Lower leg skin (tissue), 4 donors: ENCODE measurements at regions not wholly inside any gene's neighbourhood (a gene's known extent, or its start where the extent isn't known, plus 50 kb on each side); places are given as distances from the start of the nearest gene placed in this dataset.

ENCODE experiments used
- DNase-seq, 2 donors: peaks; one replicate each; pipeline ENCODE4 v3.0.0-alpha.2; 2019; ENCODE audit warnings: low spot score in 2 of 2
- H3K4me3 ChIP-seq: fragments of 200-600 bp; sonication (generic); 2 replicates; pipeline ENCODE4 v1.5.1; 2017; ENCODE audit warnings: mild to moderate bottlenecking, low read depth; ENCODE audit not compliant: poor library complexity, severe bottlenecking
- CTCF ChIP-seq, 3 donors: fragments of 450-650 bp; IDR thresholded peaks; one replicate each; pipeline ENCODE4 v1.5.1; 2016; ENCODE audit warnings: antibody characterized with exemption in 3 of 3, mild to moderate bottlenecking in 3 of 3, moderate library complexity in 2 of 3
- POLR2A ChIP-seq, 2 donors: fragments of 450-650 bp; IDR thresholded peaks; one replicate each; pipeline ENCODE4 v1.6.1; 2016 to 2017; ENCODE audit warnings: antibody characterized with exemption in 2 of 2, mild to moderate bottlenecking in 1 of 2, moderate library complexity in 1 of 2
- WGBS, 2 donors: methylation state at CpG; one replicate each; pipeline ENCODE4 v1.1.5; 2018; 5-methylcytosine and 5-hydroxymethylcytosine counted together
- intact Hi-C: fragments of 100-400 bp; cut with DNase I; formaldehyde crosslinking; loops from one replicate; pipeline ENCODE4 v1.15.0; 2023; ENCODE audit warnings: low total_unique reads

- TF ChIP-seq CTCF (IDR thresholded peaks at IDR 0.05), result no peak
- no peak for TF ChIP-seq POLR2A (IDR thresholded peaks at IDR 0.05)
- intact Hi-C loops, result no loop called here
- whole genome bisulfite sequencing, 2 donors, result 31 to 41% methylated on average over 4 of the region's 4 CpGs
- DNase-seq, result no peak
- no peak overlapping the region for H3K4me3 ChIP-seq
Observed at GRCh38 chr13:71252184-71252704, 614.8 kb downstream of the DACH1 start.

- no peak overlapping the region for H3K4me3 ChIP-seq
- TF ChIP-seq CTCF (IDR thresholded peaks at IDR 0.05) (no peak), POLR2A (IDR thresholded peaks at IDR 0.05) (no peak)
- 70 to 84% methylated on average over 4 of the region's 4 CpGs for WGBS, 2 donors
- no peak for DNase-seq
- intact Hi-C loops, result no loop called here
Observed at GRCh38 chr13:71251292-71251951, 615.6 kb downstream of the DACH1 start.

GRCh38 chr13:71249011-71249410, 618.0 kb downstream of the DACH1 start:
- no peak overlapping the region for H3K4me3 ChIP-seq
- intact Hi-C loops, result no loop called here
- no peak for TF ChIP-seq CTCF (IDR thresholded peaks at IDR 0.05)
- TF ChIP-seq POLR2A (IDR thresholded peaks at IDR 0.05), result no peak
- whole genome bisulfite sequencing, 2 donors, result 35 to 37% methylated on average over 1 of the region's 1 CpG
- DNase-seq, result no peak

GRCh38 chr13:71244161-71244560, 622.8 kb downstream of the DACH1 start:
- no peak for DNase-seq
- no peak for TF ChIP-seq CTCF (IDR thresholded peaks at IDR 0.05)
- no peak for TF ChIP-seq POLR2A (IDR thresholded peaks at IDR 0.05)
- 70 to 75% methylated on average over 3 of the region's 3 CpGs for WGBS, 2 donors
- intact Hi-C loops, result no loop called here
- H3K4me3 ChIP-seq, result no peak overlapping the region

- intact Hi-C loops, result no loop called here
- TF ChIP-seq POLR2A (IDR thresholded peaks at IDR 0.05), result no peak
- no peak for TF ChIP-seq CTCF (IDR thresholded peaks at IDR 0.05)
- no peak for DNase-seq
- 10 to 18% methylated on average over 4 of the region's 4 CpGs for WGBS, 2 donors
- no peak overlapping the region for H3K4me3 ChIP-seq
Observed at GRCh38 chr13:71242201-71242600, 624.8 kb downstream of the DACH1 start.

- intact Hi-C loops, result no loop called here
- 53 to 67% methylated on average over 1 of the region's 1 CpG for WGBS, 2 donors
- DNase-seq, result no peak
- TF ChIP-seq POLR2A (IDR thresholded peaks at IDR 0.05), result no peak
- TF ChIP-seq CTCF (IDR thresholded peaks at IDR 0.05), result no peak
- no peak overlapping the region for H3K4me3 ChIP-seq
Observed at GRCh38 chr13:71240911-71241310, 626.1 kb downstream of the DACH1 start.
